ENCODE measurements at regions not wholly inside any gene's neighbourhood (a gene's known extent, or its start where the extent isn't known, plus 50 kb on each side); places are given as distances from the start of the nearest gene placed in this dataset.

- DNase-seq, result no peak
- no peak for TF ChIP-seq GATA1 (IDR thresholded peaks at IDR 0.05; ENCODE audit: low read depth, low read length)
Observed at GRCh38 chr13:89903115-89903514, 1444.4 kb upstream of the MIR17HG start.

DNA sequence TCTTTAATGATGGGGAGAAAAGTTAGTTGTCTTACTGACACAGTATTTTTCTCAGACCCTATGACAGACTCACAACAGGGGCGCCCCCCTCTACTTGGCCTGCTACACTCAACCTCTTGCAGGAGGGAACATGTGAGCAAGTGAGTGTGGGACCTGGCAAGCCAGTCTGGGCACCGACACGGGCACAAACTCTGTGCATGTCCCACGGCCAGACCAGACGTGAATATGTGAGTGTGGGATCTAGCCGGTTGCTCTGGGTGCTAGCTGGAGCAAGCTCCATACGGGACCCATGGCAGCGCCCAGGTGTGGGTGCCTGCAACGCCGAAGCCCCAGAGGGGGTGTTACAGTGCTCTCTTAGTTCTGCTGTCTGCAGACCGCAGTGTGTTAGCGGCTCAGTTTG, 1437.3 kb upstream of the MIR17HG start:
- DNase-seq, result no peak
- no peak for TF ChIP-seq GATA1 (IDR thresholded peaks at IDR 0.05; ENCODE audit: low read depth, low read length)
- TF ChIP-seq POLR2A (IDR thresholded peaks at IDR 0.05; ENCODE audit: low read length), result no peak

GRCh38 chr13:89916551-89916950, 1430.9 kb upstream of the MIR17HG start:
- TF ChIP-seq POLR2A (IDR thresholded peaks at IDR 0.05; ENCODE audit: low read length), result no peak
- TF ChIP-seq GATA1 (IDR thresholded peaks at IDR 0.05; ENCODE audit: low read depth, low read length), result no peak
- DNase-seq, result no peak

DNA sequence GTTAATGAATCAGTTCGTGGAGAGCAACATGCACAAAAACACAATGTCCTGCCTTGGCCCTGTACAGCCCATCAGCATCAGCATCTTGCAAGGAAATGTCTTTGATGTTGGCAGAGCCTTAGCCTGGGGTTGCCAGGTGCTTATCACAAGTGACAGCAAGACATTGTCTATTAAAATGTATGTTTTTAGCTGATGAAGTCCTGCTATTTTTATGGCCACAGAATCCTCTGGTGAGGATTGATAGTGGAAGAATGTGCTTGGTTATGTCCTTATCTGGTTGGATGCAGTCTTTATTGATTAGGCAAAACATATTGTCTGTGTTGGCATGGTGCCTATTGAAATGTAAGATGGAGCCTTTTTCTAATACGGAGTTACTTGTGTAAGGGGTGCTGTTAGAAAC, 1427.0 kb upstream of the MIR17HG start:
- DNase-seq, result peak; percentile 57 to 87
- no peak for TF ChIP-seq GATA1 (IDR thresholded peaks at IDR 0.05; ENCODE audit: low read depth, low read length)
- TF ChIP-seq POLR2A (IDR thresholded peaks at IDR 0.05; ENCODE audit: low read length), result no peak

GRCh38 chr13:89923052-89923451, 1424.4 kb upstream of the MIR17HG start:
- DNase-seq, result no peak
- no peak for TF ChIP-seq POLR2A (IDR thresholded peaks at IDR 0.05; ENCODE audit: low read length)

- TF ChIP-seq POLR2A (IDR thresholded peaks at IDR 0.05; ENCODE audit: low read length) (no peak), GATA1 (IDR thresholded peaks at IDR 0.05; ENCODE audit: low read depth, low read length) (no peak)
- DNase-seq, result no peak
Observed at GRCh38 chr13:89923736-89924135, 1423.8 kb upstream of the MIR17HG start.

GRCh38 chr13:89925107-89925506, 1422.4 kb upstream of the MIR17HG start:
- no peak for TF ChIP-seq POLR2A (IDR thresholded peaks at IDR 0.05; ENCODE audit: low read length)
- TF ChIP-seq GATA1 (IDR thresholded peaks at IDR 0.05; ENCODE audit: low read depth, low read length), result no peak
- peak; percentile 6 to 22 for DNase-seq

DNA sequence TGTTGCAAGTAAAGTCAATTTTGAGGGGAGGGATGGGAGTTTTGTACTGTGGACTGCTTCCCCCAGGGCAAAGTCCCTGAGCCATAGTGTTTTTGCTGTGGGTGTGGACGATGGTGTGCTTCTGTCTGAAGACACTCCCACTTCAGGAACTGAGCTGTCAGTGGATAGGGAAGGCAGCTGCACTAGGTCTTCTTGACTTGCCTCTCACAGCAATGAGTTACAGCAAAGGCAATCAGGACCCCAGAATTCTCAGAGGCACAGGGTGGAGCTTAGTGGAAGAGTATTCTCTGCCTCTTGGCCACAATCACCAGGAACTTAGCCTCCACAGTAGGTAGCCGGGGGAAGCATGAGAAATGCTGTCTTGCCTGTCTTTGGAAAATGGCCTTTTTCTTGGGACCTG, 1416.6 kb upstream of the MIR17HG start:
- DNase-seq, result no peak
- TF ChIP-seq GATA1 (IDR thresholded peaks at IDR 0.05; ENCODE audit: low read depth, low read length), result no peak
- TF ChIP-seq POLR2A (IDR thresholded peaks at IDR 0.05; ENCODE audit: low read length), result no peak

- no peak for TF ChIP-seq GATA1 (IDR thresholded peaks at IDR 0.05; ENCODE audit: low read depth, low read length)
- no peak for TF ChIP-seq POLR2A (IDR thresholded peaks at IDR 0.05; ENCODE audit: low read length)
- no peak for DNase-seq
Observed at GRCh38 chr13:89932902-89933301, 1414.6 kb upstream of the MIR17HG start.

GRCh38 chr13:89936256-89936655, 1411.2 kb upstream of the MIR17HG start:
- TF ChIP-seq GATA1 (IDR thresholded peaks at IDR 0.05; ENCODE audit: low read depth, low read length), result no peak
- no peak for TF ChIP-seq POLR2A (IDR thresholded peaks at IDR 0.05; ENCODE audit: low read length)
- no peak for DNase-seq

- DNase-seq, result no peak
- TF ChIP-seq POLR2A (IDR thresholded peaks at IDR 0.05; ENCODE audit: low read length) (no peak), GATA1 (IDR thresholded peaks at IDR 0.05; ENCODE audit: low read depth, low read length) (no peak)
Observed at GRCh38 chr13:89937420-89937819, 1410.1 kb upstream of the MIR17HG start.

GRCh38 chr13:89940383-89940782, 1407.1 kb upstream of the MIR17HG start:
- TF ChIP-seq POLR2A (IDR thresholded peaks at IDR 0.05; ENCODE audit: low read length) (no peak), GATA1 (IDR thresholded peaks at IDR 0.05; ENCODE audit: low read depth, low read length) (no peak)
- no peak for DNase-seq

DNA sequence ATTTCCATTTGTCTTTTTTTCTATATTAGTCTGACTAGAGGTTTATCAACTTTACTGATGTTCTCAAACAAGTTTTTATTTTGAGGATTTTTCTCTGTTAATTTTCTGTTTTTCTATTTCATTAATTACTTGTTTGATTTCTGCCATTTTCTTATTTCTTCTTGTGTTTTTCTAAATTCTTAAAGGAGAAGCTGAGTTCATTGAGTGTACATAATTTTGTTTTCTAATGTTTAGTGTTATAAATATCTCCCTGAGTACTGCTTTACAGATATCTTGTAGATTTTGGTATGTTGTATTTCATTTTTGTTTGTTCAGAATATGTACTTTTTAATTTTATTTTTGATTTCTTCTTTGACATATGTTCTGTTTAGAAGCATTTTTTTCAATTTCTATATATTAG, 1404.3 kb upstream of the MIR17HG start:
- DNase-seq, result no peak
- TF ChIP-seq POLR2A (IDR thresholded peaks at IDR 0.05; ENCODE audit: low read length) (no peak), GATA1 (IDR thresholded peaks at IDR 0.05; ENCODE audit: low read depth, low read length) (no peak)

DNA sequence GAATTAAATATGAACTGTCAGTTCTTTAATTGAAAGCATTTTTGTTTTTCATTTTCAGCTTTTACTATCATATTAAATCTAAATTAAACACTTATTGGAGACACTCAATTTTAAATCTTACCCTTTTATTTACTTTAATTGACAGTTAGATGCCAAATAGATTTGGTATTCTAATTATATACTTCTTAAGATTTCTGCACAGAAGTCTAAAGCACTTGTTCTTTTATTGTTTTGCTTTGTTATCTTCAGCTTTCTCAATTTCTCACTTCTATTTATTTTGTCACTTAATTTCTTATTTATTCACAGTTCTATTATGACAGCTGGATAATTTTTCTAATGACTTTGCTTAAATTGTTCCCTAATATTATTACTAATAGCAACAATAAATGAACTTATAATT, 1397.3 kb upstream of the MIR17HG start:
- no peak for TF ChIP-seq POLR2A (IDR thresholded peaks at IDR 0.05; ENCODE audit: low read length)
- no peak for TF ChIP-seq GATA1 (IDR thresholded peaks at IDR 0.05; ENCODE audit: low read depth, low read length)
- no peak for DNase-seq

GRCh38 chr13:89951341-89951740, 1396.1 kb upstream of the MIR17HG start:
- no peak for DNase-seq
- TF ChIP-seq GATA1 (IDR thresholded peaks at IDR 0.05; ENCODE audit: low read depth, low read length) (no peak), POLR2A (IDR thresholded peaks at IDR 0.05; ENCODE audit: low read length) (no peak)

DNA sequence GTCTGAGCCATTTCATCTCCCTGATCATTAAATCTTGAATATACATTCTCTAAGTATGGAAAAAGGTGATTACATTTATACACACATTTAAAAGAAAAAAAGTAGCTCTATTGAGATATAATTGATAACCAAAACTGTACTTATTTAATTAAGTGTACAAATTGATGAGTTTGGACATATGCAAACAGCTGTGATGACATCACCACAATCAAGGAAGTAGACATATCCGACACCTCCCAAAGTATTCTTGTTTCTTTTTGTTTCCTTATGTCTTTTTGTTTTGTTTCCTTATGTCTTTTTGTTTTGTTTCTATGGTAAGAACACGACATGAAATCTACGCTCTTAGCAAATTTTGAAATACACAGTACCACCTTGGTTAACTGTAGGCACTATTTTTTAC, 1393.9 kb upstream of the MIR17HG start:
- TF ChIP-seq POLR2A (IDR thresholded peaks at IDR 0.05; ENCODE audit: low read length) (no peak), GATA1 (IDR thresholded peaks at IDR 0.05; ENCODE audit: low read depth, low read length) (no peak)
- DNase-seq, result no peak

Measured in erythroblast (primary cell).